Thyroid gland (tissue), 4 donors: ENCODE measurements at regions not wholly inside any gene's neighbourhood (a gene's known extent, or its start where the extent isn't known, plus 50 kb on each side); places are given as distances from the start of the nearest gene placed in this dataset.
A peak's percentile ranks its signal among the peaks of the same experiment; 100 is the strongest.

Experiments used
- DNase-seq, 2 donors: peaks; one replicate each; pipeline ENCODE4 v3.0.0-alpha.2; 2019
- H3K27ac ChIP-seq, 3 donors: fragments of 200-600 bp; sonication (generic); 1 replicate in 2 of 3; 2 replicates in 1 of 3; pipeline ENCODE4 v1.5.1; 2016 to 2019; ENCODE audit warnings: mild to moderate bottlenecking in 1 of 3, moderate library complexity in 1 of 3
- H3K27me3 ChIP-seq: fragments of 200-600 bp; sonication (generic); one replicate; pipeline ENCODE4 v1.5.1; 2019
- H3K36me3 ChIP-seq, 2 donors: fragments of 200-600 bp; sonication (generic); one replicate each; pipeline ENCODE4 v1.5.1; 2016 to 2019
- H3K4me1 ChIP-seq, 2 donors: fragments of 200-600 bp; sonication (generic); one replicate each; pipeline ENCODE4 v1.5.1; 2017 to 2019
- H3K4me3 ChIP-seq, 3 donors: fragments of 200-600 bp; sonication (generic); replicated peaks in 1 of 3; 1 replicate in 2 of 3; 2 replicates in 1 of 3; pipeline ENCODE4 v1.5.1; 2016; ENCODE audit warnings: mild to moderate bottlenecking in 1 of 3
- H3K9me3 ChIP-seq: fragments of 200-600 bp; sonication (generic); one replicate; pipeline ENCODE4 v1.5.1; 2017
- CTCF ChIP-seq, 6 experiments: fragments of 200-600 bp in 3 of 6; fragments of 450-650 bp in 3 of 6; sonication (generic) in 3 of 6; IDR thresholded peaks; one replicate each; pipeline ENCODE4 v1.5.1; 2016 to 2019; ENCODE audit warnings: antibody characterized with exemption in 6 of 6, mild to moderate bottlenecking in 2 of 6, inconsistent platforms in 1 of 6, moderate library complexity in 1 of 6
- POLR2A ChIP-seq, 2 donors: fragments of 450-650 bp; IDR thresholded peaks; one replicate each; pipeline ENCODE4 v1.6.1; 2017; ENCODE audit warnings: antibody characterized with exemption in 2 of 2, mild to moderate bottlenecking in 2 of 2, moderate library complexity in 1 of 2
- WGBS, 2 donors: methylation state at CpG; one replicate each; pipeline ENCODE4 v1.1.5; 2017; 5-methylcytosine and 5-hydroxymethylcytosine counted together
- intact Hi-C: fragments of 100-400 bp; cut with DNase I; formaldehyde crosslinking; loops from one replicate; pipeline ENCODE4 v1.15.1; 2023

GRCh38 chr3:127038923-127039581 is 56.1 kb downstream of the PLXNA1 start:
- Histone ChIP-seq H3K4me3 (no peak overlapping the region), H3K27ac (no peak overlapping the region), H3K9me3 (no peaks in the 10 kb centered on the region), H3K27me3 (no peaks in the 10 kb centered on the region), H3K36me3 (peaks cover 0 to 3% of the 10 kb centered on the region in 2 donors), H3K4me1 (peaks cover 20 to 31% of the 10 kb centered on the region in 2 donors)
- WGBS, 2 donors, result 91% methylated on average over 10 to 12 of the region's 12 CpGs
- no peak for DNase-seq
- TF ChIP-seq POLR2A (IDR thresholded peaks at IDR 0.05), result no peak
- no peak for TF ChIP-seq CTCF (IDR thresholded peaks at IDR 0.05)
- intact Hi-C loops, result loop anchor here (5.0 kb wide), 1 partner anchor 43 kb away; no protein-coding TSS in a partner anchor

GRCh38 chr3:127039719-127040118 is 56.8 kb downstream of the PLXNA1 start:
- no peak for TF ChIP-seq CTCF (IDR thresholded peaks at IDR 0.05)
- no peak for TF ChIP-seq POLR2A (IDR thresholded peaks at IDR 0.05)
- 94 to 96% methylated on average over 8 to 9 of the region's 9 CpGs for WGBS, 2 donors
- no peak overlapping the region for H3K27ac ChIP-seq
- H3K27me3 ChIP-seq, result no peaks in the 10 kb centered on the region
- H3K36me3 ChIP-seq, result no peaks in the 10 kb centered on the region
- intact Hi-C loops, result loop anchor here (5.0 kb wide), 1 partner anchor 43 kb away; no protein-coding TSS in a partner anchor
- H3K9me3 ChIP-seq, result no peaks in the 10 kb centered on the region
- H3K4me1 ChIP-seq, result peaks cover 24 to 37% of the 10 kb centered on the region in 2 donors
- DNase-seq, result no peak
- H3K4me3 ChIP-seq, result no peak overlapping the region

- no peak for DNase-seq
- Histone ChIP-seq H3K4me1 (peaks cover 29 to 41% of the 10 kb centered on the region in 2 donors), H3K36me3 (no peaks in the 10 kb centered on the region), H3K27ac (no peak overlapping the region), H3K4me3 (no peak overlapping the region), H3K27me3 (no peaks in the 10 kb centered on the region), H3K9me3 (no peaks in the 10 kb centered on the region)
- intact Hi-C loops, result no loop called here
- TF ChIP-seq POLR2A (IDR thresholded peaks at IDR 0.05) (no peak), CTCF (IDR thresholded peaks at IDR 0.05) (no peak)
- WGBS, 2 donors, result 90 to 91% methylated on average over 4 of the region's 4 CpGs
These were observed 57.3 kb downstream of the PLXNA1 start for GRCh38 chr3:127040216-127040615.

GRCh38 chr3:127041264-127041820 is 58.4 kb downstream of the PLXNA1 start:
- Histone ChIP-seq H3K27me3 (no peaks in the 10 kb centered on the region), H3K4me3 (no peak overlapping the region), H3K9me3 (no peaks in the 10 kb centered on the region), H3K27ac (no peak overlapping the region), H3K4me1 (peaks cover 39 to 49% of the 10 kb centered on the region in 2 donors), H3K36me3 (no peaks in the 10 kb centered on the region)
- WGBS, 2 donors, result 85 to 87% methylated on average over 10 to 12 of the region's 13 CpGs
- no peak for DNase-seq
- intact Hi-C loops, result no loop called here
- TF ChIP-seq CTCF (IDR thresholded peaks at IDR 0.05) (no peak), POLR2A (IDR thresholded peaks at IDR 0.05) (no peak)

- intact Hi-C loops, result no loop called here
- no peak overlapping the region for H3K4me3 ChIP-seq
- no peaks in the 10 kb centered on the region for H3K9me3 ChIP-seq
- WGBS, 2 donors, result 69 to 77% methylated on average over 8 of the region's 8 CpGs
- H3K27ac ChIP-seq, result peak overlapping the region in 1 of 3 donors; percentile 96
- TF ChIP-seq POLR2A (IDR thresholded peaks at IDR 0.05), result no peak
- no peak for TF ChIP-seq CTCF (IDR thresholded peaks at IDR 0.05)
- no peaks in the 10 kb centered on the region for H3K36me3 ChIP-seq
- H3K4me1 ChIP-seq, result peaks cover 39 to 49% of the 10 kb centered on the region in 2 donors
- DNase-seq, result peak in 1 of 2 donors; percentile 18
- no peaks in the 10 kb centered on the region for H3K27me3 ChIP-seq
These were observed 59.0 kb downstream of the PLXNA1 start for GRCh38 chr3:127041933-127042332.
